Osteoblast (primary cell): ENCODE measurements at regions not wholly inside any gene's neighbourhood (a gene's known extent, or its start where the extent isn't known, plus 50 kb on each side); places are given as distances from the start of the nearest gene placed in this dataset.

Source experiments
- DNase-seq: peaks from one replicate; pipeline ENCODE4 v3.0.0; 2011; ENCODE audit warnings: low spot score, mixed read lengths; ENCODE audit not compliant: insufficient read length; ENCODE audit errors: missing footprints
- H2AFZ ChIP-seq: 2 replicates; pipeline ENCODE4 v1.6.0; 2011; ENCODE audit warnings: mild to moderate bottlenecking, low read length
- H3K27ac ChIP-seq: 2 replicates; pipeline ENCODE4 v1.5.1; 2011; ENCODE audit warnings: mild to moderate bottlenecking, low read depth, low read length, moderate library complexity
- H3K27me3 ChIP-seq: 2 replicates; pipeline ENCODE4 v1.6.0; 2012; ENCODE audit warnings: mild to moderate bottlenecking, control low read depth, inconsistent platforms, low read length, moderate library complexity; ENCODE audit not compliant: insufficient read depth
- H3K36me3 ChIP-seq: 2 replicates; pipeline ENCODE4 v1.5.1; 2011; ENCODE audit warnings: mild to moderate bottlenecking, low read length, control low read depth, moderate library complexity; ENCODE audit not compliant: insufficient read depth
- H3K4me1 ChIP-seq: 2 replicates; pipeline ENCODE4 v1.5.1; 2011; ENCODE audit warnings: mild to moderate bottlenecking, low read length, control low read depth, moderate library complexity; ENCODE audit not compliant: insufficient read depth
- H3K4me2 ChIP-seq: 2 replicates; pipeline ENCODE4 v1.6.0; 2011; ENCODE audit warnings: mild to moderate bottlenecking, low read length; ENCODE audit not compliant: insufficient read depth
- H3K4me3 ChIP-seq: fragments of 200-600 bp; sonication (generic); 3 replicates; pipeline ENCODE4 v1.5.1; 2012; ENCODE audit warnings: mild to moderate bottlenecking, low read length, inconsistent platforms; ENCODE audit not compliant: insufficient read depth
- H3K79me2 ChIP-seq: 2 replicates; pipeline ENCODE4 v1.6.0; 2012; ENCODE audit warnings: mild to moderate bottlenecking, low read length, control low read depth, inconsistent platforms; ENCODE audit not compliant: insufficient read depth
- H3K9me3 ChIP-seq: 2 replicates; pipeline ENCODE4 v1.5.1; 2011; ENCODE audit warnings: low read depth, low read length, control low read depth
- H4K20me1 ChIP-seq: 2 replicates; pipeline ENCODE4 v1.6.0; 2012; ENCODE audit warnings: mild to moderate bottlenecking, low read length, control low read depth; ENCODE audit not compliant: insufficient read depth
- CTCF ChIP-seq: IDR thresholded peaks from 2 replicates; pipeline ENCODE4 v1.5.1; 2011; ENCODE audit warnings: mild to moderate bottlenecking, low read depth, low read length, moderate library complexity; ENCODE audit errors: extremely low read depth

DNA sequence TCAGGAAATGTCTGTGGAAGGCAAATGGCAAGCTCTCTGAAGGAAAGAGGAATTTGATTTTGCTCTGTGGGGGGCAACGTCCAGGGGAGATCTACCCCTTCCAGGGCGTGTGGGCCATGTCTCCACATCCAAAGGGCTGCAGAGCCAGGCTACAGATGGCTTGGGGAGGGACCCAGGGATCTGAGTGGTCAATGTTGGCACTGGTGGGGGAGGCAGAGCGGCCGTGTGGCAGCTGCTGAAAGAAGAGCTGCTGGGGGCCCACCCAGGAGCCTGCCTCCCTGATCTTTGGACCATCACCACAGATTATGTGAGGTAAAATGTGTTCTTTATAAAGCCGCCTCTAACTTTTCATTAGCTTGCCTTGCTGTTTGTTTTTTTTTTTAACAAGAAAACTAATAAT lies 144.1 kb downstream of the HERPUD2 start:
- Histone ChIP-seq H3K4me3 (no peak overlapping the region), H2AFZ (no peak overlapping the region), H4K20me1 (no peaks in the 10 kb centered on the region), H3K36me3 (no peaks in the 10 kb centered on the region), H3K4me1 (no peaks in the 10 kb centered on the region), H3K4me2 (no peak overlapping the region), H3K9me3 (no peaks in the 10 kb centered on the region), H3K27ac (no peak overlapping the region), H3K79me2 (no peaks in the 10 kb centered on the region), H3K27me3 (peaks cover 6% of the 10 kb centered on the region)
- TF ChIP-seq CTCF = no peak
- no peak for DNase-seq

GRCh38 chr7:35549781-35550180 lies 145.2 kb downstream of the HERPUD2 start:
- H4K20me1 ChIP-seq = no peaks in the 10 kb centered on the region
- no peak overlapping the region for H3K27ac ChIP-seq
- no peak for TF ChIP-seq CTCF
- no peak overlapping the region for H3K4me3 ChIP-seq
- DNase-seq = no peak
- H3K9me3 ChIP-seq = no peaks in the 10 kb centered on the region
- no peak overlapping the region for H2AFZ ChIP-seq
- no peak overlapping the region for H3K4me2 ChIP-seq
- no peaks in the 10 kb centered on the region for H3K79me2 ChIP-seq
- H3K4me1 ChIP-seq = no peaks in the 10 kb centered on the region
- peaks cover 6% of the 10 kb centered on the region for H3K27me3 ChIP-seq
- H3K36me3 ChIP-seq = no peaks in the 10 kb centered on the region

- H3K27ac ChIP-seq = no peak overlapping the region
- H3K4me1 ChIP-seq = no peaks in the 10 kb centered on the region
- TF ChIP-seq CTCF = no peak
Observed at GRCh38 chr7:35548291-35548690, 146.6 kb downstream of the HERPUD2 start.

DNA sequence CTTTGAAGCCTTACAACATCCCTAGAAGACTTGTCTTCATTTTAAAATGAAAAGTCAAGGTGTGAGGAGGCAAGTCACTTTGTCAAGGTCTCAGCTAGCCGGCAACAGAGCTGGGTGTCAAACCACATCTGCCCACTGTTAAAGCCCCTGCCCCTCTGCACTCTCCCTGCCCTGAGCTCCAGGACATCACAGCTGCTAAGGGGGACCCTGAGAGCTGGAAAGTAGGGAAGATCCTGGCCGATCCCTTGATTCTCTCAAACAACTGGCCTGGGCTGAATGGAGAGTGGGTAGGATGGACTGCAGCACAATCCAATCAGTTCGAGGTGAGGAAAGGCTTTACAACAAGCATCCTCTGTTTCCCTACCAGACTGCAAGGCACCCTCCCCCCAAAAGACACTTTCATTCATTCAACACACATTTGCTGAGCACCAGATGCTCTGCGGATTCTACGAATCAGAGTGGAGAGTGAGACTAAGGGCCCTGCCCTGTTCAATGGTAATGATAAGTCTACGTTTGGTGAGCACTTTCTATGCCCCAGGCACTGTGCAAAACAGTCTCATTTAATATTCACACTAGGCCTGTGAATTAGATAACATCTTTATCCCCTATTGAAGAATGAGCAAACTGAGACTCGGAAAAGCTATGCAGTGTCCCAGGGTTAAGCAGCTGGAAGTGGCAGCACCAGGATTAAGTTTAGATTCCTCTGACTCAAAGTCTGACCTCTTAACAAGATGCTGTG lies 148.1 kb downstream of the HERPUD2 start:
- H4K20me1 ChIP-seq = no peaks in the 10 kb centered on the region
- H3K79me2 ChIP-seq = no peaks in the 10 kb centered on the region
- no peaks in the 10 kb centered on the region for H3K4me1 ChIP-seq
- DNase-seq = no peak
- no peaks in the 10 kb centered on the region for H3K9me3 ChIP-seq
- no peak overlapping the region for H3K27ac ChIP-seq
- no peaks in the 10 kb centered on the region for H3K36me3 ChIP-seq
- no peak overlapping the region for H3K4me2 ChIP-seq
- no peak overlapping the region for H3K4me3 ChIP-seq
- H3K27me3 ChIP-seq = peaks cover 12% of the 10 kb centered on the region
- TF ChIP-seq CTCF = no peak
- no peak overlapping the region for H2AFZ ChIP-seq

More at GRCh38 chr7:35548291-35548690, 146.6 kb downstream of the HERPUD2 start:
- Histone ChIP-seq H3K9me3 (no peaks in the 10 kb centered on the region), H3K27me3 (peaks cover 12% of the 10 kb centered on the region), H4K20me1 (no peaks in the 10 kb centered on the region), H2AFZ (no peak overlapping the region), H3K4me2 (no peak overlapping the region), H3K79me2 (no peaks in the 10 kb centered on the region), H3K36me3 (no peaks in the 10 kb centered on the region), H3K4me3 (no peak overlapping the region)
- no peak for DNase-seq
